Suppressor macrophage (primary cell): ENCODE measurements at regions not wholly inside any gene's neighbourhood (a gene's known extent, or its start where the extent isn't known, plus 50 kb on each side); places are given as distances from the start of the nearest gene placed in this dataset.
"Not testable (repeated sequence)": the region's sequence is repeated elsewhere in the genome, so short reads cannot be mapped to it uniquely, and the experiment has no call there.

Experiments
- DNase-seq, 4 experiments: peaks; one replicate each; pipeline ENCODE4 v3.0.0-alpha.2; 2020 to 2022

GRCh38 chr5:5782402-5782801 is 359.9 kb downstream of the ICE1 start:
- DNase-seq, result no peak

- DNase-seq, result no peak
These were observed 358.9 kb downstream of the ICE1 start for GRCh38 chr5:5781335-5781734.

GRCh38 chr5:5780253-5780652 is 357.8 kb downstream of the ICE1 start:
- DNase-seq, result no peak

GRCh38 chr5:5777013-5777412 is 354.5 kb downstream of the ICE1 start:
- DNase-seq, result no peak

GRCh38 chr5:5772202-5772601 is 349.7 kb downstream of the ICE1 start:
- DNase-seq, result no peak

GRCh38 chr5:5770825-5771224 is 348.3 kb downstream of the ICE1 start:
- no peak for DNase-seq

GRCh38 chr5:5767286-5767928 is 344.9 kb downstream of the ICE1 start:
- DNase-seq, result no peak

GRCh38 chr5:5765066-5765850 is 342.8 kb downstream of the ICE1 start:
- no peak for DNase-seq

GRCh38 chr5:5764246-5764645 is 341.8 kb downstream of the ICE1 start:
- DNase-seq, result no peak

GRCh38 chr5:5756762-5757161 is 334.3 kb downstream of the ICE1 start:
- DNase-seq, result no peak

- DNase-seq, result no peak
These were observed 333.4 kb downstream of the ICE1 start for GRCh38 chr5:5755888-5756287.

GRCh38 chr5:5752844-5753243 is 330.4 kb downstream of the ICE1 start:
- no peak for DNase-seq

- DNase-seq, result no peak
These were observed 329.5 kb downstream of the ICE1 start for GRCh38 chr5:5751987-5752386.

GRCh38 chr5:5751498-5751897 is 329.0 kb downstream of the ICE1 start:
- DNase-seq, result no peak

GRCh38 chr5:5741418-5741817 is 318.9 kb downstream of the ICE1 start:
- no peak for DNase-seq

- DNase-seq, result no peak
These were observed 317.0 kb downstream of the ICE1 start for GRCh38 chr5:5739490-5739945.

- no peak for DNase-seq
These were observed 316.5 kb downstream of the ICE1 start for GRCh38 chr5:5738797-5739489.

GRCh38 chr5:5736007-5736406 is 313.5 kb downstream of the ICE1 start:
- DNase-seq, result no peak

GRCh38 chr5:5733058-5733457 is 310.6 kb downstream of the ICE1 start:
- not testable (repeated sequence) for DNase-seq

- DNase-seq, result no peak
These were observed 303.9 kb downstream of the ICE1 start for GRCh38 chr5:5726401-5726800.

- DNase-seq, result no peak
These were observed 299.4 kb downstream of the ICE1 start for GRCh38 chr5:5721881-5722280.

GRCh38 chr5:5719292-5719691 is 296.8 kb downstream of the ICE1 start:
- no peak for DNase-seq

- no peak for DNase-seq
These were observed 294.2 kb downstream of the ICE1 start for GRCh38 chr5:5716665-5717064.

- DNase-seq, result no peak
These were observed 289.1 kb downstream of the ICE1 start for GRCh38 chr5:5711592-5711991.
